AG10803 (cell line): ENCODE measurements at regions not wholly inside any gene's neighbourhood (a gene's known extent, or its start where the extent isn't known, plus 50 kb on each side); places are given as distances from the start of the nearest gene placed in this dataset.

Experiments
- DNase-seq: peaks from one replicate; pipeline ENCODE4 v3.0.0; 2010; ENCODE audit warnings: low read depth
- H3K4me3 ChIP-seq: 2 replicates; pipeline ENCODE4 v1.5.1; 2011; ENCODE audit warnings: mild to moderate bottlenecking, low read length, control low read depth
- TF ChIP-seq, protein P1 (sequence below): conservative IDR thresholded peaks from 2 replicates; pipeline ENCODE4 v1.5.1; 2011; ENCODE audit warnings: mild to moderate bottlenecking, low read length, control low read depth, inconsistent platforms

DNA sequence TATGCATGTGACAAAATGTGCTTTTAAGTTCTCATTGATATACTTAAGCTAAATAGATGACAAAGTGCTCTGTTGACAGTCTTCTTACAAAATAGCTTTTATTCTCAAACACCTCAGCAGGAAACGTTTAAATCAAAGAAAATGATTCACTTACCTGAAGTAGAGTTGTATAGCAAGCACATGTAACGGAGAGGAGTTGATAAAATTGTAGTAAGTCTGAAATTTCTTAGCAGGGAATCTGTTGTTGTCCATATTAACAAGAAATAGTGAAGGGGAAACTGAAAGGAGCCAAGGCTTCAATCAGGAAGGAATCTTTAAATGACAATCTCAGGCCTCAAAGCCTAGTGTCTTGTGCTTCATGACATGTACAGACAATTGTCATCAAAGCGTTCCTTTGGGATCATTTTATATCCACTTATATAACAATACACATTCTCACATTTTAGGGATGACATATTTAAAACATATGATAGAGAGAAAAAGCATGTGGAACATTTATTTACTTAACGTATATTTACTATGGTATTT lies 2010.2 kb upstream of the IGFBP7 start:
- H3K4me3 ChIP-seq, result no peak overlapping the region
- no peak for DNase-seq
- TF ChIP-seq, protein P1, sequence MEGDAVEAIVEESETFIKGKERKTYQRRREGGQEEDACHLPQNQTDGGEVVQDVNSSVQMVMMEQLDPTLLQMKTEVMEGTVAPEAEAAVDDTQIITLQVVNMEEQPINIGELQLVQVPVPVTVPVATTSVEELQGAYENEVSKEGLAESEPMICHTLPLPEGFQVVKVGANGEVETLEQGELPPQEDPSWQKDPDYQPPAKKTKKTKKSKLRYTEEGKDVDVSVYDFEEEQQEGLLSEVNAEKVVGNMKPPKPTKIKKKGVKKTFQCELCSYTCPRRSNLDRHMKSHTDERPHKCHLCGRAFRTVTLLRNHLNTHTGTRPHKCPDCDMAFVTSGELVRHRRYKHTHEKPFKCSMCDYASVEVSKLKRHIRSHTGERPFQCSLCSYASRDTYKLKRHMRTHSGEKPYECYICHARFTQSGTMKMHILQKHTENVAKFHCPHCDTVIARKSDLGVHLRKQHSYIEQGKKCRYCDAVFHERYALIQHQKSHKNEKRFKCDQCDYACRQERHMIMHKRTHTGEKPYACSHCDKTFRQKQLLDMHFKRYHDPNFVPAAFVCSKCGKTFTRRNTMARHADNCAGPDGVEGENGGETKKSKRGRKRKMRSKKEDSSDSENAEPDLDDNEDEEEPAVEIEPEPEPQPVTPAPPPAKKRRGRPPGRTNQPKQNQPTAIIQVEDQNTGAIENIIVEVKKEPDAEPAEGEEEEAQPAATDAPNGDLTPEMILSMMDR, result no peak

DNA sequence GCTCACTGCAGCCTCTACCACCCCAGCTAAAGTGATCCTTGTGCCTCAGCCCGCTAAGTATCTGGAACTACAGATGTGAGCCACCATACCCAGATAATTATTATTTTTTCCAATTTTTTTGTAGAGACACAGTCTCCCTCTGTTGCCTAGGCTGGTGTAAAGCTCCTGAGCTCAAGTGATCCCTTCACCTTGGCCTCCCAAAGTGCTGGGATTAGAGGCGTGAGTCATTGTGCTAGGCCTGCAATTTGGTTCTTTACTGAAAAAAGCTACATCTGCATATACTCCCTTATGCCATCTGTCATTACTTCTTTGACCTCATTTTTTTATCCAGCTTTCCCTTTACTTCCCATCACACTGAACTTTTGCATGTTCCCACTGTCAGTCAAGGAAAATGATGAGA lies 2012.4 kb upstream of the IGFBP7 start:
- TF ChIP-seq, protein P1, result no peak
- no peak overlapping the region for H3K4me3 ChIP-seq
- no peak for DNase-seq

DNA sequence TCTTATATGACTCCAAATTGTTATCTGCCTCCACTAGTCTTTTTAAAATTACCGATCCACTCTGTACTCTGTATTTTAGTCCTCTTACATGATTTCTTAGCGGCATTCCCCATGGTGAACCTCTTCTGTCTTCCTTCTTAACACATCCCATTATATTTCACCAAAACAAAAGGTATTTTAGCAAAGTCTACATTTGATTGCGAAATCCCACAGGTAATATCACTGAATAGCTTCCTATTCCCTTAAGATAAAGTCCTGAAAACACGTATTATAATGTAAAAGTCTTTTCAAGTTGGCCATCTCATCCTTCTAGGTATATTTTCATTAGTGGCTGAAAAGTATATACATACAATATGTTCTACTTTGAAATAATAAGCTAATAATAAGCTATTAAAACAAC lies 2016.0 kb upstream of the IGFBP7 start:
- no peak overlapping the region for H3K4me3 ChIP-seq
- TF ChIP-seq, protein P1, result no peak
- DNase-seq, result no peak

DNA sequence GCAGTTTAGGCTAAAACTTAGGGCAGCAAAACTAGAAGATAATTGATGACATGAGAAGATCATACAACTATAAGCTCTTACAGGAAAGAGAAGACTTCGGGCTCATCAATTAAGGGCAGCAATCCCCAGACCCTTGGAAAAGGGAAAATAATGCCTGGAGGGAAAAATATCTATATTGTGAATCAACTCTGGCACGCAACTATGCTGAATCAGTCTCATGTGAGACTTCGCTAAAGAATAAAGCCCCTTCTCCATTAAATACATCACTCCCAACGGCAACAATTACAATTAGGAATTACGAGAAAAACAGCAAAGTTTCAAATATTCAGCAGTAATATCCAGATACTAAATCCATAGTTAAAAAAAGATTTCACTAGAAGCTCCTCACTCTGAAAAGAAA lies 2016.8 kb upstream of the IGFBP7 start:
- TF ChIP-seq, protein P1, result no peak
- no peak overlapping the region for H3K4me3 ChIP-seq
- no peak for DNase-seq

DNA sequence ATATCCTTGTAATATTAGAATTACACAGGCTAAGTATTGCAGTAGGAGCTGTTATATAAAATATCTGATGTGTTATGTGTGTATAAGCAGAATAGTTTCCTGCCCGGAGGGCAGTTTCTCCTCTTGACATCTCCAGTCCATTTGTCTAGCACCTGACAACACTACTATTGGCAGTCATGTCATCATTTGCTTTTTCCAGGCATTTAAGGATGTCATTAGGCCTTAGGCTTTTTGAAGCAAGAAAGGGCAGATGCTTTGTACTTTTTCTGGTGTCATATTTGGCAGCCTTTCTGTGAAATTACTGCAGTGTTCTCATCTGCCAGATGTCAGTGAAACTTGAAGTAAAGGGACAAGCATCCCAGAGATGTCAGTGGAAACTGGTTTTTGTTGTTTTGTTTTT lies 2017.6 kb upstream of the IGFBP7 start:
- no peak overlapping the region for H3K4me3 ChIP-seq
- no peak for DNase-seq
- TF ChIP-seq, protein P1, result no peak

DNA sequence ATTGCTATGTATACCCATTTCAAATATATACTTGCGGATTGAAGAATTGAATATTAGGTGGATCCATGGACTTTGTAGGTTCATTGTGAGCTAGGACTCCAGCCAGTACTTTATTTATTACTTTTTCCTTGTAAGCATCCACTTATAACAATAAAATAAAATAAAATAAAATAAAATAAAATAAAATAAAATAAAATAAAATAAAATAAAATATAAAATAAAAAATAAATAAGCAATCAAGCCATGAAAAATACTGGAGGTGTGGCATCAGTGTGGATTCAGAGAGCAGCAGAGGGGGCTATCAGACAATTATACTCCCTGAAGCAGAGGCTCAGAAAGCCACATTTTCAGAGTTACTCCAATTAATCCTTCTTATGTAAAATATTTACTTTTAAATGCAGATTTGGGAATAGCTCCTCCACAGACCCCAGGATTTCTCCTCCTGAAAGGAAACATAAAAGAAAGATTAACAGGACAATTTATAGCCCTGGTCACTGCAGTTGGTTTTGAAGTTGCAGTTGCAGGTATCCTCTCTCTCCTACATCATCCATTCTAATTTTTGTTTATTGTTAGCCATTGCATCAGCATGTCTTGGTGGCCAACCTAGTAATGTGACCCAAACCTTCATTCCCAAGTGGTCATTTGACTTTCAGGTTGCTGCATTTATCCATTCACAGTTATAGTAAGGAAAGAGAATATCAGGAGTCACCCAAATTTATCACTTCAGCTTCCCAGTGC lies 2025.2 kb upstream of the IGFBP7 start:
- H3K4me3 ChIP-seq, result no peak overlapping the region
- no peak for DNase-seq
- TF ChIP-seq, protein P1, result no peak

DNA sequence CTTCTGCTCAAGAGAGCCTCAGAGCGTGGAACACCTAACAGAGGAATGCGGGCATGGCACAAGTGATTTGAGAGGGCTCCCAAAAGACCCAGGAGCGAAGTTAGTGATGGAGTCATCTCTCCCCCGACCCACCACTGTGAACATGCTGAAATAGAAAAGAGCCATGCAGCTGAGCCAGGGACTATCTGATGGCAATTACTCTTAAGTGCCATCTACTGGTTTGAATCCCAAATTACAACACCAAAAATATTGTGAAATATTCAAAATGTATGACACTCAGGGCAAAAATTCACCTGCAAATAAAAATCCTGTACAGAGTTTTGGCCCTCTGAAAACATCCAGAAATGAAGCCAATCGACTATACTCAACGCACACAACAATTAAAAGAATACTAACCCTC lies 2038.9 kb upstream of the ADGRL3 start:
- DNase-seq, result no peak
- TF ChIP-seq, protein P1, result no peak
- no peak overlapping the region for H3K4me3 ChIP-seq
